Stimulated activated naive CD8-positive, alpha-beta T cell treated with anti-CD3 and anti-CD28 coated beads, Interleukin-15, Interleukin-2, amounts not matched to agents 100 ng/mL and 50 ng/mL, for 24 hours (primary cell): ENCODE measurements at regions not wholly inside any gene's neighbourhood (a gene's known extent, or its start where the extent isn't known, plus 50 kb on each side); places are given as distances from the start of the nearest gene placed in this dataset.
"Not testable (repeated sequence)": the region's sequence is repeated elsewhere in the genome, so short reads cannot be mapped to it uniquely, and the experiment has no call there.

Source experiments
- H3K27ac Mint-ChIP-seq: one replicate; pipeline ENCODE4 v1.8.0; 2021; ENCODE audit warnings: mild to moderate bottlenecking, mixed read lengths
- H3K27me3 Mint-ChIP-seq: one replicate; pipeline ENCODE4 v1.8.0; 2021; ENCODE audit warnings: mixed read lengths
- H3K36me3 Mint-ChIP-seq: one replicate; pipeline ENCODE4 v1.8.0; 2021; ENCODE audit warnings: low read depth, mixed read lengths
- H3K4me1 Mint-ChIP-seq: one replicate; pipeline ENCODE4 v1.8.0; 2021; ENCODE audit warnings: low read depth, mixed read lengths
- H3K4me3 Mint-ChIP-seq: one replicate; pipeline ENCODE4 v1.8.0; 2021; ENCODE audit warnings: mild to moderate bottlenecking, mixed read lengths
- H3K9me3 Mint-ChIP-seq: one replicate; pipeline ENCODE4 v1.8.0; 2021; ENCODE audit warnings: mixed read lengths

DNA sequence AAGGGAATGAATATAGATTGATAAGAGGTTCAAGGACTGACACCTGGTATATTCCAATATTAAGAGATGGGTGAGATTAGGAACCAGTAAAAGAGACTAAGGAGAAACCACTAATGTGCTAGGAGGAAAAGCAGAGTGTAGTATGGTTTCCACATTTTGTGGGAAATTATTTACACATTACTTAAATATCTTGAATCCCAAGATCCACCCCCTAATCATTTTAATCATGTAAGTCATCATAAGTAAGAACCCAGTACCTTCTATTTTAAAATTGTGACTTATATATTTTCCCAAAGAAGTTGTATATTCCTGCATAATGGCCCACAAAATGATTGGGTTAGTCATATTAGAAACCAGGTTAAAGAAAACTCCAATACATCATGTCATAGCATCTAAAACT is 122.0 kb upstream of the PRSS12 start:
- H3K36me3 Mint-ChIP-seq, H3K27ac Mint-ChIP-seq, H3K4me3 Mint-ChIP-seq, H3K4me1 Mint-ChIP-seq, H3K27me3 Mint-ChIP-seq, H3K9me3 Mint-ChIP-seq: not testable (repeated sequence)

- H3K27ac Mint-ChIP-seq, H3K4me1 Mint-ChIP-seq, H3K4me3 Mint-ChIP-seq, H3K27me3 Mint-ChIP-seq, H3K36me3 Mint-ChIP-seq, H3K9me3 Mint-ChIP-seq: not testable (repeated sequence)
These were observed 123.1 kb upstream of the PRSS12 start for GRCh38 chr4:118475901-118476300.

DNA sequence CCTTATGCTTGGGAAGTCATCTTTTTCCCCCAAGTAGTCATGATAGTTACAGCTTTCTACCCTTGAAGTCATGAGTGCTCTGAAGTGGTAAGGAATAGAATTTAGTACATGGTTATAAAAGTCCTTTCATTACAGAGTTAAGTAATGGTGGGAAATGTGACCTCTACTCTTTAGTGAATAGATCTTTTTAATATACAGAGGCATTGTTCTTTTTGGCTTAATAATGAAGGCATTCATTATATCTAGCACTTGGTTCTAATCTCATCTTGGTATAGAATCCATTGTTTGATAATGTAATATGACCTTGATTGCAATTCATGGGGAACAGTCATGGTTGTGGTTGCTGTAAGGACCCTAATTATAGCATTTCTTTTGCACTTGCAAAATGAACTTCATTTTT is 125.0 kb upstream of the PRSS12 start:
- not testable (repeated sequence) for H3K36me3 Mint-ChIP-seq, H3K27ac Mint-ChIP-seq, H3K4me1 Mint-ChIP-seq, H3K9me3 Mint-ChIP-seq, H3K4me3 Mint-ChIP-seq
- H3K27me3 Mint-ChIP-seq: peaks cover 11% of the 10 kb centered on the region

DNA sequence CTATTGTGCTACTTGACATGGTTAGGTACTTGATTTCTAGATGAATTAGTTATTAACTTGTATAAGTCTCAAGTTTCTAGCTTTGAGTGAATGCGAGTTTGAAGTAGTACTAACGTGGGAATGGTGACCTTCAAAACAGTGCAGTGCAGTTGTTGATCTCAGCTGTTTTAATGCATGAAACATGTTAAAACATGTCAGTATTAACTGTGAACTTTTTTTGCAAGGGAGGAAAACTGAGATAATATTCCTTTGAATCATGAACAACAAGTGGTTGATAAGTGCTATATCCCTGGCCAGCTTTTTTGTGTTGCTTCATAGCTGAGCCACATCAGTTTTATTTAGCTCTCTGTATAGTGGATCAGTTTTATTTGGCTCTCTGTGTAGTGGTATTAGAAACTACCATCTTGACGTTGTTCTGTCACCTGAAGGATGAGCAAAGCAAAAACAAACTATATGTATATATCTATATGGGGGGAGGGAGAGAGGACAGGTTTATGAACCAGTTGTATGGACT is 133.1 kb upstream of the PRSS12 start:
- H3K4me1 Mint-ChIP-seq, H3K9me3 Mint-ChIP-seq, H3K4me3 Mint-ChIP-seq, H3K27ac Mint-ChIP-seq, H3K36me3 Mint-ChIP-seq: not testable (repeated sequence)
- H3K27me3 Mint-ChIP-seq: peaks cover 10% of the 10 kb centered on the region

DNA sequence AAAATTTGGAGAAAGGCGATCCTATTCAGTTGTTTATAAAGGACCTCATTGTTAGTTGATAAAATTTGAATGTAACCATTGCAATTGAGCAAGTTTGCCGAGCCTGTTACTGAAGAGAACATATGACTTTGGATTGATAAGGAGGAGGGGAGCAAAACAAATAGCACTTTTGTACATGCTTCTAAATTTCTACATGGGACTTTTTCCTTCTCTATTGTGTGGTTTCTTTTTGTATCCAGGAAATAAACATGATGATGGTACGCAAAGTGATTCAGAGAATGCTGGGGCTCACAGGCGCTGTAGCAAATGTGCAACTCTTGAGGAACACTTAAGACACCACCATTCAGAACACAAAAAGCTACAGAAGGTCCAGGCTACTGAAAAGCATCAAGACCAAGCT is 140.2 kb upstream of the PRSS12 start:
- not testable (repeated sequence) for H3K9me3 Mint-ChIP-seq, H3K4me3 Mint-ChIP-seq, H3K27ac Mint-ChIP-seq, H3K4me1 Mint-ChIP-seq, H3K36me3 Mint-ChIP-seq
- peaks cover 14% of the 10 kb centered on the region for H3K27me3 Mint-ChIP-seq

DNA sequence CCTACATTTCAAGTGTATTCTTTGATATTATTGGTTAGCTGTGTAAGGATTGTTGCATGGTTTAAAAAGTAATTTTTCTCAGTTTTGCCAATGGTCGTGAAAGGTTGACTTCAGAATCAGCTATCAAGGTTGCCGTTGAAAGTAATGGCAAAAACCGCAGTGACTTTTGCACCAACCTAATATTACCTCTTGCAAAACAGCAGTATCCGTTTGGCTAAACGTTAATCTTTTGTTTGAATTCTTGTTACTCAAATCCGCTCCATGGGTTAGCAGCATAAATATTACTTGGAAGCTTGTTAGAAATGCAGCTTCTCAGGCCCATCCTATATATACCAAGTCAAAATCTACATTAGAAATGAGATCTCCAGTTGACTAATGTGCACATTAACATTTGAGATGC is 141.6 kb upstream of the PRSS12 start:
- not testable (repeated sequence) for H3K36me3 Mint-ChIP-seq, H3K27ac Mint-ChIP-seq, H3K4me3 Mint-ChIP-seq, H3K9me3 Mint-ChIP-seq, H3K4me1 Mint-ChIP-seq
- peaks cover 10% of the 10 kb centered on the region for H3K27me3 Mint-ChIP-seq

DNA sequence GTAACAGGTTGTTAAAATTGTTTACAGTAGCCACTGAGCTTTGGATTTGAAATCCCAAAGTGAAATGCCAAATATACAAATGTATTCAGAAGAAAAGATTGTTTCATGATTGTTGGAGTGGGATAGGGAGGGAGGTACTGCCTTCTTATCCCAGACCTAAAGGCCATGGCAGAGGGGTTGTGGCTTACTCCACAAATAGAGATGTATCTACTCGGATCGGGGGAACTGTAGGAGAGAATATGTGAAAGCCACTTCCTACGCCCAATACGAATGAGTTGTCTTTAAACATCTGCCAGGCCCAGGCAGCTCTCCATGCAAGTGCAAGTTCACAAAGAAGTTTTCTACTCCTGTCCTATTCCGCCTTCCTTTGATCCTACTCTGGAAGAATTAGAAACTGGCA is 150.2 kb upstream of the PRSS12 start:
- H3K27me3 Mint-ChIP-seq, H3K4me3 Mint-ChIP-seq, H3K36me3 Mint-ChIP-seq, H3K4me1 Mint-ChIP-seq, H3K27ac Mint-ChIP-seq, H3K9me3 Mint-ChIP-seq: not testable (repeated sequence)

DNA sequence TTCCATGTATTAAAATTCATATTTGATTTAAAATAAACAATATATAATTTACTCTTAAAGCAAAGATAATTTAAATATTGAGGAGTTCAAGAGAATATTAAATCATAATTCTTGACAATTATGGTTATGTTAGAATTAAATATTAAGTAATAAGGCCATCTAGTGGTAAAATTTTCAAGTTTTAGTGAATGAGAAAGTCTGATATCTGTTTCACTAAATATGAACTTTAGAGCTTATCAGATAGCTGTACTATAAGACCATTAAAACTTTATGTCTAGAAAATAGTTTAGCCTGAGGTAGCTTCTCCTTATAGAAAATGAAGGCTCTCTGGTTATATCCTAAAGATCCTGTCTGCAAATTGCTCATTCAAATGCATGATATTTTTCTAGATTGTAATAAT is 152.1 kb upstream of the PRSS12 start:
- H3K36me3 Mint-ChIP-seq, H3K27ac Mint-ChIP-seq, H3K4me1 Mint-ChIP-seq, H3K4me3 Mint-ChIP-seq, H3K27me3 Mint-ChIP-seq, H3K9me3 Mint-ChIP-seq: not testable (repeated sequence)

GRCh38 chr4:118505491-118505890 is 152.7 kb upstream of the PRSS12 start:
- H3K36me3 Mint-ChIP-seq, H3K4me3 Mint-ChIP-seq, H3K27me3 Mint-ChIP-seq, H3K27ac Mint-ChIP-seq, H3K4me1 Mint-ChIP-seq, H3K9me3 Mint-ChIP-seq: not testable (repeated sequence)

DNA sequence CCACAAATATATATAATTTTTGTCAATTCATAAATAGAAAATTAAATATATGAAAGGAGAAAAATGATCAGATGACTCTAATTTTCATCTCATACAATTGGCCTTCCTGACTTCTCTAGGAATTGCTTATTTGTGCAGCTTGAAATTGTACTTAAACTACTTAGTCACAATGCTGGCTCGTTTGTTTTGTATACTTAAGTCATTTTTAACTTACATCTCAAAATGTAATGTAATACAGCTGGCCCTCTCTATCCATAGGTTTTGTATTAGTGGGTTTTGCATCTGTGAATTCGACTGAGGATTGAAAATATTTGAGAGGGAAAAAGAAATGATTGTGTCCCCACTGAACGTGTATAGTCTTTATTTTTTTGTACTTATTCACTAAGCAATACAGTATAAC is 160.1 kb upstream of the PRSS12 start:
- H3K27me3 Mint-ChIP-seq, H3K36me3 Mint-ChIP-seq, H3K4me1 Mint-ChIP-seq, H3K4me3 Mint-ChIP-seq, H3K27ac Mint-ChIP-seq, H3K9me3 Mint-ChIP-seq: not testable (repeated sequence)

DNA sequence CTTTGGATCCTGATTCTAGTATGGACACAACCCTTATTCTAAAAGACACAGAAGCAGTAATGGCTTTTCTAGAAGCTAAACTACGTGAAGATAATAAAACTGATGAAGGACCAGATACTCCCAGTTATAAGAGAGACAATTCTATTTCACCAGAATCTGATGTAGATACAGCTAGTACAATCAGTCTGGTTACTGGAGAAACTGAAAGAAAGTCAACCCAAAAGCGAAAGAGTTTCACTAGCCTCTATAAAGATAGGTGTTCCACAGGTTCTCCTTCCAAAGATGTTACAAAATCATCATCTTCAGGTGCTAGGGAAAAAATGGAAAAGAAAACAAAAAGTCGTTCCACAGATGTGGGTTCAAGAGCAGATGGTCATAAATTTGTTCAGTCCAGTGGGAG is 161.5 kb upstream of the PRSS12 start:
- H3K4me1 Mint-ChIP-seq, H3K9me3 Mint-ChIP-seq, H3K27me3 Mint-ChIP-seq, H3K36me3 Mint-ChIP-seq, H3K27ac Mint-ChIP-seq, H3K4me3 Mint-ChIP-seq: not testable (repeated sequence)

DNA sequence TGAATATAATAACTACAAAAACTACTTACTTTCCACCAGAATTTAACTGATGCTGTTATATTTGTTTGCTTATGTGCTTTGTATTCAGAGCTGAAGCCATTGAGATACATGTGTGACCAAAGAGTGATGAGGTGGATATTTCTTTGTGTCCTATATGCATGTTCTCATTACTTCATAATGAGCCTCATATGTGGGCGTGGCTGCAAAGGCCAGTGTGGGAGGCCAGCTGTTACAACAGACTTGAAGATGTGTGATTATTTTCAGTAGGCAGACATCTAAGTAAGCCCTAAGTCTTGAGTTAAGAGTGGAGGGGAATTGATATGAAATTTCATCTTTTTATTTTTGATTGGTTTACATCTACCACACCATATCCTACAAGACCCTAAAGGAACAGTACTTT is 163.3 kb upstream of the PRSS12 start:
- H3K9me3 Mint-ChIP-seq, H3K36me3 Mint-ChIP-seq, H3K4me3 Mint-ChIP-seq, H3K27ac Mint-ChIP-seq, H3K27me3 Mint-ChIP-seq, H3K4me1 Mint-ChIP-seq: not testable (repeated sequence)

DNA sequence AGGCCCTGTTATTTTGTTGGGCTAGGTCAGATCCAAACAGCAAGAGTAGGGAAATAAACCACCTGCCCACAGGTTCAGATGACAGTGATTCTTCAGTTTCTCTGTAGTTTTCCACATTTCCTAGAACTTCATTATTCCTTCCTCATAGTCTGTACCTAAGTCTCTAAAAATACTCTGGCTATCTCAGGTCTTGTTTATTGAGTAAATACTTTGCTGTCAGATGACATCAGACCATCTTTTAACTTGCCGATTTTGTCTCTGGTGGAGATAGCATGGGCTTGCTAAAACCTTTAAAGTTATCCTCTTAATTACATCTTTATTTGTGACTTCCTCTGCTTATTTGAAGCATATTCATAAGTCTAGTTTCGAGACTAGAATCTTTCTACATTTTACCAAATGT is 155.1 kb upstream of the METTL14 start:
- H3K27ac Mint-ChIP-seq, H3K27me3 Mint-ChIP-seq, H3K36me3 Mint-ChIP-seq, H3K4me3 Mint-ChIP-seq, H3K9me3 Mint-ChIP-seq, H3K4me1 Mint-ChIP-seq: not testable (repeated sequence)

GRCh38 chr4:118531947-118532346 is 153.2 kb upstream of the METTL14 start:
- not testable (repeated sequence) for H3K27ac Mint-ChIP-seq, H3K27me3 Mint-ChIP-seq, H3K36me3 Mint-ChIP-seq

DNA sequence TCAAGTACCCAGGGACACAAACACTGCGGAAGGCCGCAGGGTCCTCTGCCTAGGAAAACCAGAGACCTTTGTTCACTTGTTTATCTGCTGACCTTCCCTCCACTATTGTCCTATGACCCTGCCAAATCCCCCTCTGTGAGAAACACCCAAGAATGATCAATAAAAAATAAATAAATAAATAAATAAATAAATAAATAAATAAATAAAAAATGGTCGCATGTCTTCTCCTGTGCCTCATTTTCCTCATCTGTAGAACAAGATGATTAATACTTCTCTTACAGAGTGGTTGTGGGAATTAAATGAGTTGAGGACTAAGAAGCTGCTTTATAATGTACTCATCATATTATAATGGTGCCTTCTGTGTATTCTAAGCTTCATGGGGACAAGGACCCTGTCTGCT is 149.4 kb upstream of the METTL14 start:
- H3K27me3 Mint-ChIP-seq, H3K9me3 Mint-ChIP-seq, H3K4me3 Mint-ChIP-seq, H3K27ac Mint-ChIP-seq, H3K36me3 Mint-ChIP-seq, H3K4me1 Mint-ChIP-seq: not testable (repeated sequence)

More at GRCh38 chr4:118531947-118532346, 153.2 kb upstream of the METTL14 start:
- not testable (repeated sequence) for H3K9me3 Mint-ChIP-seq, H3K4me1 Mint-ChIP-seq, H3K4me3 Mint-ChIP-seq

DNA sequence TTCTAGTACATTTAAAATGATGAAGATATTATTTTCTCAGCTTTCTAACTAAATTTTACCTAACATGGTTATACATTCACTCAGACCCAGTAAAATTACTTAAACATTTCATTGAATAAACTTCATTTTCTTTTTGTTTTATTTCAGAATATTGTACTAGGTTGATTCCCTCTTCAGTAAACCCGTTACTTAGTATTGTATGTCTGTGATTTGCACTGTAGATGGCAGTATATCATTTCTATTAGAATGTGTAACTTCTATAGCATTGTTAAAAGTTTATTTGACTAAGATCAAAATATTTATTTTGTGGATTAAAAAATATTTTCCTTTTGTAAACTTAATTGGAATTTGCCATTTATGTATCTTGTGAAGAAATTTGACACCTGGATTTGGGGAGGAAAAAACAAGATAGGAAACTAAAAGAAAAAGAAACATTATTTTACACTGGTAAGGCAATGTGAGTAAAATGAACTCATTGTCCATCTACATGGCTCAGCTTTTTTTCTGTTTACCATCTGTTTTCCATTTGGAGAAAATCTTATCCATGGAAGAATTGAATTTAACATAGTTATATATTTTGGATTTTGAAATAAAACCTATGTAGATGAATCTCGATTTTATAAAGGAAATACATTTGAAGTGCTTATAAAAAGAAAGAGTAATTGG is 145.6 kb upstream of the METTL14 start:
- not testable (repeated sequence) for H3K4me1 Mint-ChIP-seq, H3K4me3 Mint-ChIP-seq, H3K27ac Mint-ChIP-seq, H3K9me3 Mint-ChIP-seq, H3K36me3 Mint-ChIP-seq, H3K27me3 Mint-ChIP-seq

GRCh38 chr4:118556576-118556975 is 128.6 kb upstream of the METTL14 start:
- H3K27me3 Mint-ChIP-seq: peaks cover 11% of the 10 kb centered on the region
- not testable (repeated sequence) for H3K9me3 Mint-ChIP-seq, H3K36me3 Mint-ChIP-seq, H3K4me1 Mint-ChIP-seq, H3K27ac Mint-ChIP-seq, H3K4me3 Mint-ChIP-seq
